ENCODE measurements at regions not wholly inside any gene's neighbourhood (a gene's known extent, or its start where the extent isn't known, plus 50 kb on each side); places are given as distances from the start of the nearest gene placed in this dataset.

GRCh38 chr5:19179571-19179970, 808.4 kb downstream of the CDH18 start:
- TF ChIP-seq POLR2A (IDR thresholded peaks at IDR 0.05; ENCODE audit: low read depth, low read length) (no peak), POLR2AphosphoS5 (IDR thresholded peaks at IDR 0.05; ENCODE audit: low read depth, low read length) (no peak), TAF1 (IDR thresholded peaks at IDR 0.05; ENCODE audit: borderline replicate concordance, low read depth, low read length) (no peak)

All from GM12892 (cell line).